ENCODE measurements at regions not wholly inside any gene's neighbourhood (a gene's known extent, or its start where the extent isn't known, plus 50 kb on each side); places are given as distances from the start of the nearest gene placed in this dataset.
"Not testable (repeated sequence)": the region's sequence is repeated elsewhere in the genome, so short reads cannot be mapped to it uniquely, and the experiment has no call there.

GRCh38 chr6:66336176-66336575, 629.1 kb upstream of the EYS start:
- no peak for DNase-seq

GRCh38 chr6:66328200-66328599, 621.2 kb upstream of the EYS start:
- DNase-seq: peak; percentile 2

- DNase-seq: no peak
These were observed 619.2 kb upstream of the EYS start for GRCh38 chr6:66326228-66326627.

- DNase-seq: no peak
These were observed 614.0 kb upstream of the EYS start for GRCh38 chr6:66321017-66321416.

GRCh38 chr6:66307490-66307889, 600.5 kb upstream of the EYS start:
- no peak for DNase-seq

GRCh38 chr6:66291905-66292304, 584.9 kb upstream of the EYS start:
- no peak for DNase-seq

GRCh38 chr6:66289889-66290288, 582.9 kb upstream of the EYS start:
- no peak for DNase-seq

GRCh38 chr6:66278115-66278514, 571.1 kb upstream of the EYS start:
- DNase-seq: no peak

GRCh38 chr6:66277400-66277799, 570.4 kb upstream of the EYS start:
- DNase-seq: no peak

GRCh38 chr6:66265737-66266136, 558.7 kb upstream of the EYS start:
- no peak for DNase-seq

- no peak for DNase-seq
These were observed 557.4 kb upstream of the EYS start for GRCh38 chr6:66264376-66264775.

GRCh38 chr6:66258731-66259487, 551.9 kb upstream of the EYS start:
- DNase-seq: not testable (repeated sequence)

GRCh38 chr6:66245231-66245630, 538.2 kb upstream of the EYS start:
- no peak for DNase-seq

GRCh38 chr6:66238851-66239250, 531.8 kb upstream of the EYS start:
- no peak for DNase-seq

GRCh38 chr6:66232890-66233289, 525.9 kb upstream of the EYS start:
- no peak for DNase-seq

- no peak for DNase-seq
These were observed 523.6 kb upstream of the EYS start for GRCh38 chr6:66230591-66230990.

- no peak for DNase-seq
These were observed 519.1 kb upstream of the EYS start for GRCh38 chr6:66226109-66226508.

- DNase-seq: no peak
These were observed 503.9 kb upstream of the EYS start for GRCh38 chr6:66210964-66211363.

GRCh38 chr6:66200390-66200789, 493.4 kb upstream of the EYS start:
- no peak for DNase-seq

- DNase-seq: no peak
These were observed 492.1 kb upstream of the EYS start for GRCh38 chr6:66199171-66199570.

- no peak for DNase-seq
These were observed 491.1 kb upstream of the EYS start for GRCh38 chr6:66198062-66198624.

- DNase-seq: no peak
These were observed 483.8 kb upstream of the EYS start for GRCh38 chr6:66190858-66191257.

- no peak for DNase-seq
These were observed 482.9 kb upstream of the EYS start for GRCh38 chr6:66189915-66190314.

- no peak for DNase-seq
These were observed 479.7 kb upstream of the EYS start for GRCh38 chr6:66186756-66187155.

- no peak for DNase-seq
These were observed 477.1 kb upstream of the EYS start for GRCh38 chr6:66184091-66184490.
